Right lobe of liver (tissue), 4 donors: ENCODE measurements at regions not wholly inside any gene's neighbourhood (a gene's known extent, or its start where the extent isn't known, plus 50 kb on each side); places are given as distances from the start of the nearest gene placed in this dataset.

Experiments used
- POLR2A ChIP-seq: fragments of 450-650 bp; IDR thresholded peaks from one replicate; pipeline ENCODE4 v1.6.1; 2017; ENCODE audit warnings: antibody characterized with exemption, mild to moderate bottlenecking
- TF ChIP-seq, protein P1 (sequence below), 4 donors: fragments of 200-600 bp in 3 of 4; fragments of 450-650 bp in 1 of 4; IDR thresholded peaks; one replicate each; pipeline versions ENCODE4 v1.5.1 to v1.8.0; 2016 to 2022; ENCODE audit warnings: antibody characterized with exemption in 4 of 4, mild to moderate bottlenecking in 2 of 4
- donor health status: DM: no; HTN: no; CAD: no.
- donor health status: DM: no; HTN: no; CAD: no.
- donor health status: DM: no; HTN: yes; CAD: no.

DNA sequence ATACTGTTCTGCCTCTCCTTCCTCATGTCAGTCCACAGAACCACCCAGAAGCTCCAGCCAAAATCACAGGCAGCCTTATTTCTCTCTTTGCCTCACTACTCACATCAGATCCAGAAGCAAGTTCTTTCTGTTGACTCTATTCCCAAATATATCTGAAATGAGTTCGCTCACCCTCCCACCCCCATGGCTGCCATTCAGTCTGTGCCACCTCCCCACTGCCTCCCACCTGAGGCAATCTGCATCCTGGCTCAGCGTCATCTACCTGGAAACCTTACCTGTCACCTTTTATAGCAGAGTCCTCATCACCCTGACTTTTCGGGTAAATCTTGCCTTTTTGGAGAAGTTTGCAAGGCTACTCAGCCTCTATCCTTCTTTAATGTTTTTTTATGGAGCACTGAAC lies 501.8 kb downstream of the BCL11B start:
- TF ChIP-seq, protein P1, sequence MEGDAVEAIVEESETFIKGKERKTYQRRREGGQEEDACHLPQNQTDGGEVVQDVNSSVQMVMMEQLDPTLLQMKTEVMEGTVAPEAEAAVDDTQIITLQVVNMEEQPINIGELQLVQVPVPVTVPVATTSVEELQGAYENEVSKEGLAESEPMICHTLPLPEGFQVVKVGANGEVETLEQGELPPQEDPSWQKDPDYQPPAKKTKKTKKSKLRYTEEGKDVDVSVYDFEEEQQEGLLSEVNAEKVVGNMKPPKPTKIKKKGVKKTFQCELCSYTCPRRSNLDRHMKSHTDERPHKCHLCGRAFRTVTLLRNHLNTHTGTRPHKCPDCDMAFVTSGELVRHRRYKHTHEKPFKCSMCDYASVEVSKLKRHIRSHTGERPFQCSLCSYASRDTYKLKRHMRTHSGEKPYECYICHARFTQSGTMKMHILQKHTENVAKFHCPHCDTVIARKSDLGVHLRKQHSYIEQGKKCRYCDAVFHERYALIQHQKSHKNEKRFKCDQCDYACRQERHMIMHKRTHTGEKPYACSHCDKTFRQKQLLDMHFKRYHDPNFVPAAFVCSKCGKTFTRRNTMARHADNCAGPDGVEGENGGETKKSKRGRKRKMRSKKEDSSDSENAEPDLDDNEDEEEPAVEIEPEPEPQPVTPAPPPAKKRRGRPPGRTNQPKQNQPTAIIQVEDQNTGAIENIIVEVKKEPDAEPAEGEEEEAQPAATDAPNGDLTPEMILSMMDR (IDR thresholded peaks at IDR 0.05): no peak
- TF ChIP-seq POLR2A: no peak
